ENCODE measurements at regions not wholly inside any gene's neighbourhood (a gene's known extent, or its start where the extent isn't known, plus 50 kb on each side); places are given as distances from the start of the nearest gene placed in this dataset.

DNA sequence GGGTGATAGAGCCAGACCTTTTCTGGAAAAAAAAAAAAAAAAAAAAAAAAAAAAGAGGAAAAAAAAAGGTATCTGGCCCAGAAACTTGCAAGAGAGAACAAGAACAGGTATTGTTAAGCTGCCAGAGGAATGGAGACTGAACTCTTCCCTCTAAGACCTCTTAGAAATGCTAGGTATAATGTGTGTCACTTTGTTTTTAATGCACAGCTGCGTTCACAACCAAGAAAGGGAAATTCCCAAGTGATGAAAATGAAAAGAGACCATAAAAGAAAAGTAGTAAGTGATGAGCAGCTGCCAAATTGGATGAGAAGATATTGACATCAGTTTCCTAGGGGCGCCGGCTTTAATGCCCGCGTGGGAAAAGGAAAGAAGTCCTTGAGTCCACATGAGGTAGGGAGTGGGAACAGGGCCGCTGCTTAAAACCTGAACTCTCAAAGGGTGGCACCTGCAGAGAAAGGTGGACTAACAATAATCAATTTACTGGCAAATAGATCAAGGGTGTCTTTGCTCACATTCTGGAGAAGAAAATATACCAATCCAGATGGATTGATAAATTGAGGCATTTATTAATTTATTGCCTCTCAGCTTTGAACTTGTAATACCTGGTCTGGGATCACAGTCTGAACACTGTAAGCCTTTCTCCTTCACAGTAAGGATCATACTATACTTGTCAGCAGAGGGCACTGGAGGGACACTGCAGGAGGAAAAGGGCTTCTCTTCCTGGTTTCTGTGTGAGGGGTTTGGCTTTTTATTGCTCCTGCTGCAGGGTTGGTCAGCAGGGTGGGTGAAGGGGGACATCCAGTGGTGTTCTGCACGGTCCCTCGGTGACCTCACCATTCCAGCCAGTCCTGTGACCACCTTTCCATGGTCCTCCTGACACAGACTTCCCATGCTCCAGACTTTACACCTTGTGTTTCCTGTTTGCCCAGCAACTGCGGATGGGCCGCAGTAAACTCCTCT is 131.6 kb downstream of the AQP9 start:
- DNase-seq (ENCODE audit: low spot score): peak; percentile 67

DNA sequence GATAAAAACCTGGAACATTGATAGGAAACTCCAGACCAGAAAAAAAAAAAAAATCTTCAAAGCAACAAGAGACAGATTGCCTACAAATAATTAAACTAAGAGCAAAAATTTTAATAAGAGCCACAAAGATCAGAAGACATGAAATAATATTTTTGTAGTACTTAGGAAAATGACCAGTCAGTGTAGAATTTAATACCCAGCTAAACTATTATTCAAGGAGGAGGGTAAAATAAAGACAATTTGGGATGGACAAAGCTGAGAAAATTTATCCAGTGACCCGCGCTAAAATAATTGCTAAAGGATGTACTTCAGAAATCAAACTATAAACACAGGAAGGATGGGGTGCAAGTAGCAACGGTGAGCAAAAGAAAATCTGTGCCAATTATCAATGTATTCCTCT is 133.2 kb downstream of the AQP9 start:
- DNase-seq (ENCODE audit: low spot score): no peak

DNA sequence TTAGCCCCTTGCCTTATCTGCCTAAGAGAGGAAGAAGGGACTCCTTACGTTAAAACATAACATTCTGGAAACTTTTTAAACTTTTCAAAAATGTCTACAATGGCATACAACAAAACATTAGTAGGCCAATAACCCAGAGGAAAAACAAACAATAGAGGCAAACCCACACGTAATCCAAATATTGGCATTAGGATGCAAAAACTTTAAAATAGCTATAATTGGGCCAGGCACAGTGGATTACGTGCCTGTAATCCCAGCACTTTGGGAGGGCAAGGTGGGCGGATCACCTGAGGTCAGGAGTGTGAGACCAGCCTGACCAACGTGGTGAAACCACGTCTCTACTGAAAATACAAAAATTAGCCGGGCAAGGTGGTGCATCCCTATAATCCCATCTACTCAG is 134.9 kb downstream of the AQP9 start:
- DNase-seq (ENCODE audit: low spot score): no peak

DNA sequence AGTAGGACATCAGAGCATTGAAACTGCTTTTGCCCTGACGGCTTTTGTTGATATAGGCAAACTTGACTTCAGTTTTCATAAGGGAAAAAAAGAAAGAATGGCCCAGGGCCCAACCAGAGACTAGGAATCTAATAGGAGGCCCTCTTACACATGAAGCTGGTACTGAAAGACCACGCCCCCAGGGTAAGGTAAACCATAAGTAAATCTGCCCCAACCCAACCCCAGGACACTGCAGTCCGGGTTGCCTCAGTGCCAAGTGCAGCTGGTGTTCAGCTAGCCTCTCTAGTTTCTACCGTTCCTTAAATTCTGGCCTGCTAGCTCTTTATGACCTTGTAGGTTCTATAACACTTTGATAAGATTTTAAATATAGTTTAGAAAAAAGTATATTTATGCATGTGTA is 136.7 kb downstream of the AQP9 start:
- no peak for DNase-seq (ENCODE audit: low spot score)

DNA sequence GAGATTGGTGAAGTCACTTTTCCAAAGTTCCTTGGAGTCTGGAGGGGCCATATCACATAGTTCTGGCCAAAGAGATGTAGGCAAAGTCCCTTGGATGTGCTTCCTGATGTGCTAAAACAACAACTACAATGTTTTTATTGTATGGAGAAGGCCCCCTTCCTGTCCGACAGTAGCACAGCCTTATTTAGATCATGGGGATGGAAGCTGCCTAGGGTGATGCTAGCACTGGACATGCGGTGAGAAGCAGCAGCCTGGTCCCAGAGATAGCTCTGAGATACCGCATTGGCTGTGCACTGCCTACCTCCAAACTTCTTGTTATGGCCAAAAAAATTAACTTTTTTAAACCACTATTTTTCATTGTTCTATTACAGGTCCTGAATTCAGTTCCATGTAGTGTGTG is 137.6 kb downstream of the AQP9 start:
- no peak for DNase-seq (ENCODE audit: low spot score)

DNA sequence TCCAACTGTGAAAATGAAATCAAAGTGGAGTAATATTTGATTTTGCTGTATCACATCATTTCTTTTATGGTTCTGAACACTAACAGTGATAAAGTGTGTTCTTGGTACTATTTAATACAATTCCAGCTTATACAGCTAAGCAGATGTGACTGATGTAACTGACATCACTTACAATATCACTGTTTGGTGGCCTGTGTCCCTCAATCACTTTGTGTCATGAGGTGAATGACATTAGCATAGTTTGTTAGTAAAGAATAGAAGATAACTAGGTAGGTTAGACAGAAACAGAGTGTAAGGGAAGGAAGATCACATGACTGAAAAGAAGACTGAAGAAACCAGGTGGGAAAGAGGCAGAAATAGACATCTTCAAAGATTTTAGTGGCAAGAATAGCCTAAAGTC is 138.7 kb downstream of the AQP9 start:
- no peak for DNase-seq (ENCODE audit: low spot score)

DNA sequence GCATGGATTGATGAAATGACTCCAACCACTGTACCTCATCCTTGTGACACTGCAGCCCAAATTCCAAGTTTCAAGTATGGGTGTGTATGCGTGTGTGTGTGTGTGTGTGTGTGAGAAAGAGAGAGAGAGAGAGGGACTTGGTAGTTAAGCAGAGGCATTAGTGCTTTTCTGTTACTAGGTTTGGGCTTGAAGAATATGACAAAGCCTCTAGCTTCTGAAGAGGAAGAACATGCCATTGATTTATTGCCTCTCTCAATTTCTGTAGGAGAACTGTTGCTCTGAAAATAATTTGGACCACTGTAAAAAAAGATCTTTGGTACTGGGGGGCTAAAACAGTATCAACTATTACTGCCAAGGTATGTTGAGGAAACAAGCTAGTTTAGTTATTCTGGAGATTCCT is 139.2 kb downstream of the AQP9 start:
- no peak for DNase-seq (ENCODE audit: low spot score)

DNA sequence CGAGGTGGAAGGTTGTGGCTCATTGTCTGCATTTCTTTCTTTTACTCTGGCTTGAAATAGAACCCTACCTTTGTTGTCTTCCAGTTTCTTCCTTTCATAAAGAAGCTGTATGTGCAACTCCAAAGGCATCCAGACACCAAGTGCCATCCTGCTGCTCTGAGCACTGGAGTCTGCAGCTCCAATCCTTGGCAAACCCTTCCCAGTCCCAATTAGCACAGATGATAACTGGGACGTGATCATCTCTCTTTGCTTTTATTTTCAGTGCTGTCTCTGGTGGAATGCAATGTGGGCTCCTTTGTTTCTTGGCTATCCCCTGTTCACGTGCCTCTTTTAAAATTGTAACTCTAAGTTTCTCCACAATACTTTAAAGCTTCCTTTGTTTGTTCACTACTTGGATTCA is 140.9 kb downstream of the AQP9 start:
- DNase-seq (ENCODE audit: low spot score): no peak

DNA sequence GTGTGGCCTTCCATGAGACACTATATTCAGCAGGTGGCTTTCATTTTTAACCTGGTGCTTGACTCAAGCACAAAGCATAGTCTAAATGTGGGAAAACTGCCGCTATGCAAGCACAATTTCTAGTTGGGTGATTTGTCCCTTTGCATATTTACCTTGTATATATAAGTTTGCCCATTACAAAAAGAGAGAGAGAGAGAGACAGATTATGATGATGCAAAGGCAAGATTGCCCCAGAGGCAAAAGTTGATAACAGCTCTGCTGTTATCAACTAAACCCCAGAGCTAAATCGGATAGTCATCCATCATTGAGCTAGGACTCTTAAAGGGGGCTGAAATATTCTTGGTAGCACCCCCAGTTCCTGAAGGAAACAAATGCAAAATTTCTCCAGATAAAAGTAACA is 141.5 kb downstream of the AQP9 start:
- DNase-seq (ENCODE audit: low spot score): no peak

DNA sequence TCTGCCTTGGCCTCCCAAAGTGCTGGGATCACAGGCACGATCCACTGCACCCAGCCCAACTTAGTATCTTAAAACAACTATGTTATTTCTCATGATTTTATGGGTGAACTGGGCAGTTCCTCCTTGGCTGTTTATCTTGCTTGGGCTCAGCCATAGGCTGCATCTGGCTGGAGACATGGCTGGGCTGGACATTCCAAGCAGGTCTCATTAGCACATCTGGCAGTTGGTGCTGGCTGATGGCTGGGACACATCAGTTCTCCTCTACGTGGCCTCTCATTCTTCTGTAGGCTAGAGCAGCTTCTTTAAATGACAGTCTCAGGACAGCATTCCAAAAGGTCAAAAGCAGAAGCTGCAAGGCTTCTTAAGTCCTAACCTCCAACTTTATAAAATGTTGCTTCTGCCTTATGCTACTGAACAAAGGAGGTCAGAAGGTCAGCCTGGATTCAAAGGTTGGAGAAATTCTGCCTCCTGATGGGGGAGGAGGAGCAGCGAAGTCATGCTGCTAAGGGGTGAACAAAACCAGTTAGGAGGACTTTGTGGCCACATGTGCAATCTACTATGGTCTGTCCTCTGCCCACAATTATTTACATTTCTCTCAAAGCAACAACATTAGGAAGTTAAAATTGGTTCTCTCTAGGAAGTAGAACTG is 144.0 kb downstream of the AQP9 start:
- peak; percentile 31 for DNase-seq (ENCODE audit: low spot score)

DNA sequence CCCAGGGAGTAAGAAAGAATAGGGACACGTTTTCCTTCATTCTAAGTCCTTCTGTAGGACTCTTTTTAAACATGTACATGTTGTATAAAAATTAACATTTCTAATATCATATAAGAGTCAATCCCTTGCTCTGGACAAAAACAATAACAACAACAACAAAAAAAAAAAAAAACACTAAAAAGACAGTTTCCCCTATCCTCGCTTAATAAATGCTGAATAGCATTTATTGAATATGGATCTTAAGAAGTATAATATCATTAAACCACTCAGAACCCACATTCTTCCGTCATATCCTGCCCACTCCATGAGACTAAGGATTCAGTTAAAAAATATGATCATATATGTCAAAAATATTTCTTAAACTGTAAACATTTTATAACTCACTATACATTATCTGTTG is 145.1 kb downstream of the AQP9 start:
- DNase-seq (ENCODE audit: low spot score): no peak

DNA sequence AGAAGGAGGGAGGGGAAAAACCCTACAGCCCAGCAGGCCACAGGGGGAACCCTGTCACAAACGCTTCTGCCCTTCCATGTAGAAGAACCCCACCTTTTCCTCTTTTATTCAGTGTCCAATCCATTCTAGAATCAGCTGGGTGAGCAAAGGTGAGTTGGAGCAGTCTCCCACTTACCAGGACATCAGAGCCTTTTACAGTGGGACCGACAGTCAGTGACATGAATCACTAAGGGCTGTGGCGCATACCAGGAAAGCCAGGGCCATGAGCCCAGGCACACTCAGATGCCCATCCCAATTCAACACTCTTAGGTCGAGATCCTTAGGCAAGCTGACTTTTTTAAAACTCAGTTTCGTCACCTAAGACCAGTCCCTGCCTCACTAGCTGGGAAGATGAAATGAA is 146.1 kb downstream of the AQP9 start:
- no peak for DNase-seq (ENCODE audit: low spot score)

DNA sequence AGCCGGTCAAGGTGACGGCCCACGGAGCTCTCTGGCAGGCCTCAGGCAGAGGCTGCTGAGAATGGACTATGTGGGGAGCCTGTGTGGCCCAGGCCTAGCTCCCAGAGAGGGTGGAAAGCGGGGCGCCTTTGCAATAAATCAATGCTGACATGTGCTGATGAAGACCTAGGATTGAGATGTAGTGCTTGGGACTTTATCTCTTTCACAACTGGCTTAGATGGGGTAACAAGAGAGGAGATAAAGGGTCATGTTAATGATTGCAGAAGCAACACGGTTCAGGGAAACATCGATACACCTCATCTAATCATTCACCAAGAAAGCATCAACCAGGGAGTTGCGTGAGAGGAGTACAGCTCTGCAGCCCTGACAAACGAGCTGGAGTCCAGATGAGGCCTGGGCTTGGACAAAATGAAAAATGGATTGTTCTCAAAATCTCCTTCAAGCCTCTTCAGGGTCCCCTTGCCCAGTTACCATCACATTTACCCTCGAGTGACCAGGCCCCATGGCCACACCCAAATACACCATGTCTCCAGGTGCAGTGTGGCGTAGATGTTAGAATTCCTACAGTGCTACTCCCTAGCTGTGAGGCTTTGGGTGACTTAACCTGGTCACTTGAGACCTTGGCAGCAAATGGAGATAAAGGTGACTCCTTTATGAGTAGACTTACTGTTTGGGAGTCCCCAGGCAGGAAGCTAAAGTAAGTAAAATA is 146.4 kb upstream of the LIPC start:
- DNase-seq (ENCODE audit: low spot score): no peak

DNA sequence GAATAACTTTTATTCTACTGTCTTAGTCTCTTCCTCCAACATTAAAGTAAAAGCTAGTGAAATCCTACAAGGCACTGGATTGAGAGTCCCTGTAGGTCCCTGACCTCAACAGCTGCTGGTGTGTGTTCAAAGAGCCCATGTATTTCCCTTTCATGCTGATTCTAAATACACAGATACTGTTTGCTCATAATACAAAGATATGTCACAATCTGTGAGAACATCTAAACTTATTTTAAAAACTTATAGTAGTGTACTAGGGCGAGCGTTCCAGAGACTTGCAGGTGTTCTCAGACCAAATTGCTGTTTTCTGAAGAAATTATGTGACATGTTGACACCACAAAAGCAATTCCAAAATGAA is 145.9 kb upstream of the LIPC start:
- DNase-seq (ENCODE audit: low spot score): no peak

DNA sequence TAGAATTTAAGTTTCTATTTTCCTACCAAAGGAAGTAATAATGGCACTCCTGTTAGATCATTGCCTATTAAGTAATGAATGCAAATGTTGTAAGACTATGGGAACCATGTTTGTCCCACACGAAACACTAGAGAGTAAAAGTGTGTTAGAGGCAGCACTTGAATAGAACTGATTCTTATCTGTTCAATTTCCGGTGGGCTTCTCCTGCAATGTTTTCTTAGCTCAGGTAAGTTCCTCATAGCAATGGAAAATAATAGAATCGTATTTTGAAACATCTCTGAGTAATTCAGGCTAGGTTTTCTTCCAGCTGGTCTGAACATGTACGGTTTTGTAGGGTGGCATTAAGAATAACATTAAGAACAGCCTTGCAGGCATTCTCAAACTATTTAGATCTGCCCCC is 145.3 kb upstream of the LIPC start:
- no peak for DNase-seq (ENCODE audit: low spot score)

DNA sequence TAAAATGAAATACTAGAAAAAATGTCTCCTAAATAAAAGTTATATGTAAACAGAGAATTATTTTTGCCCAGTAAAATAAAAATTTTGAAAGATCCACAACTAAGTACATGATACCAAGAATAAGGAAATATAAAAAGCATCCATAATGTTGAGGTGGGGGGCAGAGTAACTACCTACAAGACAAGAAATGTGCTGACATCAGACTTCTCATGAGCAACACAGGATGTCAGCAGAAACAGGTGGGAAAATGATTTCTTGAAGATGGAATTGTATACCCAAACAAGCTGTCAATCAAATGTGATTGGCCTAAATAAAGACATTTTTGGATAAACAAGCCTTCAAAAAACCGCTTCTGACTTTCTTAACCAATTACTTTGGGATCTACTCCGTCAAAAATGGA is 143.9 kb upstream of the LIPC start:
- no peak for DNase-seq (ENCODE audit: low spot score)

DNA sequence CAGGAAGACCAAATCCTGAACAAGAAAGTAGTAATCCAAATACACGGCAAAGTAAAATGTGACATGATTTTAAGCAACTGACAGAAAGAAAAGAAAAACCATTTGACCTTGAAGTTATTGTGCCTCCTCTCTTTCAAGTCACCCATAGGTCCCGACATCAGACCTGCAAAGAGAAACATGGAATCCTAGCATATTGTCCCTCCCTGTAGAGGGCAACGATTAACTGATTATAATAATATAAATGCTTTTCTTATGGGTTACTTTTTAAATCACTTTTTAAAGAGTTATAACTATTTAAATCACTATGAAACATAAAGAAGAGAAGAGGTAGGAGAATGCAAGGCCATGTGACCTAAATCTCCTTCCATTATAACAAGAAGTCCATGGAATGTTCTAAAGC is 143.2 kb upstream of the LIPC start:
- no peak for DNase-seq (ENCODE audit: low spot score)

DNA sequence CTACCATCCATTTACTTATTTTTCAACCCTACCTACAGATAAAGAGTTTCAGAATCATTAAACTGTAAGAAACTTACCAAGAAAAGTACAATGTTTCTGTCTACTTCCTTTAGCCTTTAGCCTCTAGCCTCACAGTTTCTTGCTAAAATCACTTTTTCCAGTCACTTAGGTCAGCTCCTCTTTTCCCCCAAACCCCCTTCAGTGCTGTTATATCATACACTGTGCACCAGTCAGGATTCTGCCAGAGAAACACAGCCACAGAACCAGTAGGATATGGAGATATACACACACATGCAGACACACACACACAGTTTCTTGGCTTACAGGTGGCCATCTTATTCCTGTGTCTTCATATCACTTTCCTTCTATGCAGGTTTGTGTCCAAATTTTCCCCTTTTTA is 139.9 kb upstream of the LIPC start:
- no peak for DNase-seq (ENCODE audit: low spot score)

DNA sequence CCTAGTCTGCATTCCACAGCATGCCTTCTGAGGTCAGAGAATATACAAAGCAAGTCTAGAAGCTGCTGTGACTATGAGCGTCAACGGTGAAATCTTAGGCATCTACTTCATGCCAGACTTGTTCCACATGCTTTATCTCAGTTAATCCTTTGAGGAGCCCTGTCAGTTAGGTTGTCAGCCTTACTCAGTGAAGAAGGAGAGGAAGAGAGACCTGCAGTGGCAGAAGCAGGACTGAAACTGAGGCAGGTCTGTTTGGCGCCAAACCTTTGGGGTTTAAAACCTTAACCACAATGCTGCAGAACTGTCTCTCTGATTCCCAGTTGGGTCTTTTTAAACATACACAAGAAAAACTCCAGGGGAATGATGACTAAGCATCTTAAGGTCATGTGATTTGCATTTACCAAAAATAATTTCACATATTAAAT is 139.0 kb upstream of the LIPC start:
- no peak for DNase-seq (ENCODE audit: low spot score)

DNA sequence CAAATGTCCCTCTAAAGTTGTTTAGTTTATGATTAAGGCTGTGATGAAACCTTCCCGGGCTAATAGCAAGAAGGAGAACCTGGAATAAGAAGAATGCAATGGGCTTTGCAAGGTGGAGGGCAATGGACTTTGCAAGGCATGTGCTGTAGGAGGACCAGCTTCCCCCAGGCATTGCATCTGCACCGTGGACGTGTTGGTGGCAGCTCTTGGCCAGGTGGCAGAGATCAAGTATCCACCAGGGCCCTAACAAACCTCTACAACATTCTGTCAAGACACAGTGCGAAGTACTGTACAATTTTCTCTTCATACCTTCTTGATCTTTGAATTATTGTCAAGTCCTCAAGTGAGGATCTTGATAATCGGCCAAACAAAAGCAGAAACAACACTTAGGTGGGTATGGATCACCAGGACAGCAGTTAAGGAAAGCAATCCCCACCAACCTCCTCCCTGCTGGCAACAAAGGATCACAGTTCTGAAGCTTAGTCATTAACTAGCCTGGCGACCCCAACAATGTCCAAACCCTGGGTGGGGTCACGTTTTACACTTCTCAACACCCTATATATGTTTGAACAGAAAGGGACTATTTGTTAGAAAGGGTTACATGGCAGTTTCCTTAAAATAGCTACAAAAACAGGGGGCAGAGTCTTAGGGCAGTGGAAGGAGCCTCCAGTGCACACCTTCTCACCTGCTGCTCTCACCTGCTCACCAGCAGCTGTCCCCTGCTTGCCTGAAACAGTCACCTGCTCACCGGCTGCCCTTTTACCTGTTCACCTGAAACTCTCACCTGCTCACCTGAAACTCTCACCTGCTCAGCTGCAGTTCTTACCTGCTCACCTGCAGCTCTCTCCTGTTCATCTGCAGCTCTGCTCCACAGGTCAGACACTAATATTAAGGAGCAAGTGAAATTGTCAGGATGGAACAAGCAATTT is 137.9 kb upstream of the LIPC start:
- no peak for DNase-seq (ENCODE audit: low spot score)

DNA sequence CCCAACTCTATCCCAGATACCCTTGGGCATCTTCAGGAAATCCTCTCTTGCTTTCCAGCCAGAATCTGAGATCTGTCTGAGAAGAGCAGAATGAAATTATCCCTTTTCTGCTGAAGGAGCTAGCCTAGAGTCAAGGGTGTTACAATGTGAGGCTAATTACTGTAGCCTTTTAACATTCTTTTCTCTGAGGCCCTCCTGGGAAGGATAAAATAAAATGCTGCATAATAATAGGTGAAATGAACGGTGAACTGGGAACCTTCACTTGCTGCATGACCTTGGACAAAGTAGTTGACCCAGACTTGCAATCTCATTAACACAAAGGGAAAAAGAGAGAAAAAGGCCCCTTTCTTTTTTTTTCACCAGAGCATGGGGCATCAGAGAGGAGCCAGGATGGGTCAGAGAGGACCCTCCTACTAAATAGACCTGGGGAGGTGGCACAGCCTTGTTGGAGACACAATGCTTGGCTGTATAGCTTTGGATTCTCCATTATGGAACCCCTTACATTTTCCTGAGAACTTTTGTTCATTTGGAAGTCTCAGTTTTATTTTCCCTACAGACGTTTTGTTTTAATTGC is 137.0 kb upstream of the LIPC start:
- DNase-seq (ENCODE audit: low spot score): no peak
